Hematopoietic multipotent progenitor cell treated with erythropoietin and hydrocortisone succinate and interleukin-3 and kit ligand, for 17 days (in vitro differentiated cells): ENCODE measurements at regions not wholly inside any gene's neighbourhood (a gene's known extent, or its start where the extent isn't known, plus 50 kb on each side); places are given as distances from the start of the nearest gene placed in this dataset.

Experiments used
- DNase-seq: peaks from one replicate; pipeline ENCODE4 v3.0.0-alpha.2; 2015; ENCODE audit warnings: low spot score

DNA sequence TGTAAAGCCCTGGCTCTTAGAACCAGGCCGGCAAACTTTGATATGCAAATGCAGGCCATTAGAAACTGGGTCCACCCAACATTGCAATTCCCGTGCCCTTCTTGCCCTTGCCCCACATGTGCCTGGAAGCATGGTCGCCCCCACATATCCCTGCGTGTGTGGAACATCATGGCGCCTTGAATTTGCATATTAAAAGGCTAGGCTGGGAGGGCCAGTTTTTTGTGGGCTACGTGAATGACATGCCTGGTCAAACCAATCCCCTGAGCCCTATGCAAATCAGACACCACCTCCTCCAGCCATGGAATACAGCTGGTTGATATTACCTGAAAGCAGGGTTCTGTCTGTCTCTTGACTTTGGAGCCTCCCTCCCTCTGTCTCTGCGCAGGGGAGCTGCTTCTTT is 58.7 kb upstream of the ARHGEF26 start:
- no peak for DNase-seq

DNA sequence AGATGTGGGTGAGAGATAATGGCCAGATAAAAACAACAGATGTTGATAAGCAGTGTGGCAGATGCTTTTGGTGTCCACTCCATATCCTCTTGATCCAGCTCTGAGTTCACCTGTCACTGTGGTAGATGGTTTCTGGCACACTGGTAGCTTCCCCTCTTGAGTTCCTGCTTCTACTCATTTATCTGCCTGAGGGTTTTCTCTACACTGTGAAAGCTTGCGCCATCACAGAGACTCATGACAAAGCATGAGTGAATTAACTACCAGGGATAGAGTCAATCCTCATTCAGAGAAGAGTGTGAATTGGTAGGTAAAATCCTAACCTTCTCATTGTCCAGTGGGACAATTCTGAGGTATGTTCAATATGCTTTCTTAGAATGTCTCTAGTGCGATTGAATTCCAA is 50.0 kb upstream of the ARHGEF26 start:
- no peak for DNase-seq
